K562 (cell line): ENCODE measurements at regions not wholly inside any gene's neighbourhood (a gene's known extent, or its start where the extent isn't known, plus 50 kb on each side); places are given as distances from the start of the nearest gene placed in this dataset.
A peak's percentile ranks its signal among the peaks of the same experiment; 100 is the strongest.

ENCODE experiments used
- BCL6 ChIP-seq: fragments of 250-450 bp; sonication (Bioruptor Pico); IDR thresholded peaks from 2 replicates; pipeline ENCODE4 v1.4.0; 2020
- CBX8 ChIP-seq: fragments of 200-600 bp; sonication (generic); IDR thresholded peaks from 2 replicates; pipeline ENCODE4 v1.6.1; 2012; ENCODE audit warnings: borderline replicate concordance, mixed run types, low read depth, mild to moderate bottlenecking, moderate library complexity, mixed read lengths, low read length, control low read depth, inconsistent platforms; ENCODE audit not compliant: poor library complexity, severe bottlenecking; ENCODE audit errors: extremely low read depth
- CCAR2 ChIP-seq: fragments of 200-400 bp; formaldehyde crosslinking; IDR thresholded peaks from 2 replicates; pipeline ENCODE4 v1.6.1; 2017; ENCODE audit warnings: mild to moderate bottlenecking, low read depth, low read length
- HNRNPLL ChIP-seq: fragments of 200-400 bp; formaldehyde crosslinking; IDR thresholded peaks from 2 replicates; pipeline ENCODE4 v1.6.1; 2017; ENCODE audit warnings: low read length, low read depth, mild to moderate bottlenecking; ENCODE audit not compliant: poor library complexity, severe bottlenecking
- MBD2 ChIP-seq: sonication (generic); IDR thresholded peaks from 2 replicates; pipeline ENCODE4 v1.6.1; 2016; ENCODE audit warnings: low read depth, borderline replicate concordance
- NR2F6 ChIP-seq: fragments of 450-650 bp; formaldehyde crosslinking; IDR thresholded peaks from 2 replicates; pipeline ENCODE4 v1.4.0; 2020; ENCODE audit warnings: mild to moderate bottlenecking
- PML ChIP-seq: IDR thresholded peaks from 2 replicates; pipeline ENCODE4 v1.6.1; 2012; ENCODE audit warnings: low read length, inconsistent platforms
- PYGO2 ChIP-seq: fragments of 450-650 bp; IDR thresholded peaks from 2 replicates; pipeline ENCODE4 v1.6.1; 2016; ENCODE audit warnings: mild to moderate bottlenecking, missing genetic modification characterization, moderate library complexity, missing compliant biosample characterization
- ZNF174 ChIP-seq: fragments of 250-450 bp; sonication (Bioruptor Pico); IDR thresholded peaks from 2 replicates; pipeline ENCODE4 v1.4.0; 2020; ENCODE audit warnings: mild to moderate bottlenecking
- TF ChIP-seq, protein P1 (sequence below), 2 experiments: fragments of 450-650 bp in 1 of 2; sonication (generic) in 1 of 2; formaldehyde crosslinking in 1 of 2; IDR thresholded peaks; 2 replicates each; pipeline versions ENCODE4 v1.7.1 to v1.9.0; 2016 to 2022; ENCODE audit warnings: inconsistent platforms in 1 of 2, mild to moderate bottlenecking in 1 of 2, missing genetic modification reagents in 1 of 2

DNA sequence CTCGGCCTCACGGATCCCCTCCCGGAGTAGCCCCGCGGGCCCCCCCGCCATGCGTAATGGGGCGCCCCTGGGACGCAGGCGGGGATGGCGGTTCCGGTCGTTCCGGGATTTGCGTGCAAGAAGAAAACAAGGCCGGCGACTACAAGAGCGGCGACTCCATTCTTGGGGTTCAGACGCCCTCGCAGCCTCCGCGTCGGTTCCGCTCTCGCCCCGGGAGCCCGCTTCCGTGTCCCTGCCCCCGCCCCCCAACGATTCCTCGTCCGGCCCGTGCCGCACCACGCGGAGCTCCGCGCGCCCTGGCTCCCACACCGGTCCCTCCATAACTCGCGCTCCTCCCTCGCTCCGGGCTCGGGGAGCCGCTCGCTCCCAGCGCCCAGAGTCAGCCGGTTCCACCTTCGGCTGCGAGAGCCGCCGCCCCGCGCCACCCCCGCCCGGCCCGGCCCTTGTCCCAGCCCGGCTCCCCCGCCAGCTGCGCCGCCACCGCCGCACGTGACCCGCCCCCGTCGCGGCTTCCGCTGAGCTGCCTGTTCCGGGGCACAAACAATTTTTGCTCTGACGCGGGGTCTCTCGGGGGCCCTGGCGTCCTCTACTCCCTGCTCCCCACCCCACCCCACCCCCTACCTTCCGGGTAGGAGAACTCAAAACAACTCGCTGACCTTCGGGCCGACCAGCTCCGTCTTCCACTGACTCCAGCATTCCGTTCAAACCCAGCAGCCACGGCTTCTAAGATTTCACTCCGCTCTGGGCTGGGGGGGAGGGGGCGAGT is 78.8 kb upstream of the BCOR start (continued):
- TF ChIP-seq, protein P1, sequence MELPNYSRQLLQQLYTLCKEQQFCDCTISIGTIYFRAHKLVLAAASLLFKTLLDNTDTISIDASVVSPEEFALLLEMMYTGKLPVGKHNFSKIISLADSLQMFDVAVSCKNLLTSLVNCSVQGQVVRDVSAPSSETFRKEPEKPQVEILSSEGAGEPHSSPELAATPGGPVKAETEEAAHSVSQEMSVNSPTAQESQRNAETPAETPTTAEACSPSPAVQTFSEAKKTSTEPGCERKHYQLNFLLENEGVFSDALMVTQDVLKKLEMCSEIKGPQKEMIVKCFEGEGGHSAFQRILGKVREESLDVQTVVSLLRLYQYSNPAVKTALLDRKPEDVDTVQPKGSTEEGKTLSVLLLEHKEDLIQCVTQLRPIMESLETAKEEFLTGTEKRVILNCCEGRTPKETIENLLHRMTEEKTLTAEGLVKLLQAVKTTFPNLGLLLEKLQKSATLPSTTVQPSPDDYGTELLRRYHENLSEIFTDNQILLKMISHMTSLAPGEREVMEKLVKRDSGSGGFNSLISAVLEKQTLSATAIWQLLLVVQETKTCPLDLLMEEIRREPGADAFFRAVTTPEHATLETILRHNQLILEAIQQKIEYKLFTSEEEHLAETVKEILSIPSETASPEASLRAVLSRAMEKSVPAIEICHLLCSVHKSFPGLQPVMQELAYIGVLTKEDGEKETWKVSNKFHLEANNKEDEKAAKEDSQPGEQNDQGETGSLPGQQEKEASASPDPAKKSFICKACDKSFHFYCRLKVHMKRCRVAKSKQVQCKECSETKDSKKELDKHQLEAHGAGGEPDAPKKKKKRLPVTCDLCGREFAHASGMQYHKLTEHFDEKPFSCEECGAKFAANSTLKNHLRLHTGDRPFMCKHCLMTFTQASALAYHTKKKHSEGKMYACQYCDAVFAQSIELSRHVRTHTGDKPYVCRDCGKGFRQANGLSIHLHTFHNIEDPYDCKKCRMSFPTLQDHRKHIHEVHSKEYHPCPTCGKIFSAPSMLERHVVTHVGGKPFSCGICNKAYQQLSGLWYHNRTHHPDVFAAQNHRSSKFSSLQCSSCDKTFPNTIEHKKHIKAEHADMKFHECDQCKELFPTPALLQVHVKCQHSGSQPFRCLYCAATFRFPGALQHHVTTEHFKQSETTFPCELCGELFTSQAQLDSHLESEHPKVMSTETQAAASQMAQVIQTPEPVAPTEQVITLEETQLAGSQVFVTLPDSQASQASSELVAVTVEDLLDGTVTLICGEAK (IDR thresholded peaks at IDR 0.05) = no peak
- TF ChIP-seq, protein P1 (CRISPR knock-in tag; IDR thresholded peaks at IDR 0.05) = no peak
- no peak for TF ChIP-seq ZNF174 (CRISPR knock-in tag)
- no peak for TF ChIP-seq CCAR2
- peak; percentile 7; the same call in 1 of the 2 replicates for TF ChIP-seq MBD2
- no peak for TF ChIP-seq PML
- TF ChIP-seq HNRNPLL = peak; percentile 41
- TF ChIP-seq CBX8 = no peak
- no peak for TF ChIP-seq PYGO2 (tag)
- no peak for TF ChIP-seq NR2F6 (CRISPR knock-in tag)
- no peak for TF ChIP-seq BCL6 (CRISPR knock-in tag)
